ENCODE measurements at regions not wholly inside any gene's neighbourhood (a gene's known extent, or its start where the extent isn't known, plus 50 kb on each side); places are given as distances from the start of the nearest gene placed in this dataset.

- H3K9me3 ChIP-seq (replicated peaks; ENCODE audit: control insufficient read depth, insufficient read depth, low read depth, low read length) = no peaks in the 10 kb centered on the region
- no peaks in the 10 kb centered on the region for H3K27me3 ChIP-seq (ENCODE audit: control insufficient read depth in 2 of 2, insufficient read depth in 2 of 2, low read length in 2 of 2)
- FAIRE-seq = no peak
- H3K4me3 ChIP-seq = no peak overlapping the region
- DNase-seq (ENCODE audit: extremely low read depth in 1 of 4, low spot score in 3 of 4) = no peak
- WGBS (ENCODE audit: insufficient coverage, low coverage, missing lambda C conversion rate) = 0% methylated on average over 3 of the region's 3 CpGs
- H3K9ac ChIP-seq (ENCODE audit: insufficient read depth in 1 of 2, low read depth in 2 of 2, low read length in 2 of 2) = no peak overlapping the region
- H3K4me1 ChIP-seq (replicated peaks in 1 of 2; ENCODE audit: control insufficient read depth in 2 of 2, insufficient read depth in 2 of 2, low read length in 2 of 2) = no peaks in the 10 kb centered on the region
- TF ChIP-seq ZNF449 (CRISPR knock-in tag; IDR thresholded peaks at IDR 0.05) (no peak), ZNF146 (CRISPR knock-in tag; IDR thresholded peaks at IDR 0.05; ENCODE audit: unreplicated experiment) (no peak), POLR3G (IDR thresholded peaks at IDR 0.05; ENCODE audit: extremely low read depth, insufficient read length, insufficient replicate concordance) (no peak), HNRNPH1 (optimal IDR thresholded peaks at IDR 0.05; ENCODE audit: low read depth, low read length) (no peak), MCM7 (IDR thresholded peaks at IDR 0.05) (no peak), FOXA1 (IDR thresholded peaks at IDR 0.05; ENCODE audit: borderline replicate concordance) (no peak), MNT (conservative IDR thresholded peaks at IDR 0.05) (no peak), ETV6 (IDR thresholded peaks at IDR 0.05; ENCODE audit: borderline replicate concordance in 1 of 2, low read depth in 2 of 2, low read length in 1 of 2) (no peak), ETV6 (CRISPR knock-in tag; IDR thresholded peaks at IDR 0.05; ENCODE audit: borderline replicate concordance) (no peak), RBM17 (IDR thresholded peaks at IDR 0.05; ENCODE audit: borderline replicate concordance, low read depth, low read length) (no peak), PHF8 (IDR thresholded peaks at IDR 0.05; ENCODE audit: borderline replicate concordance, low read length) (no peak), HDGF (IDR thresholded peaks at IDR 0.05) (no peak)
- TF ChIP-seq, protein P1, sequence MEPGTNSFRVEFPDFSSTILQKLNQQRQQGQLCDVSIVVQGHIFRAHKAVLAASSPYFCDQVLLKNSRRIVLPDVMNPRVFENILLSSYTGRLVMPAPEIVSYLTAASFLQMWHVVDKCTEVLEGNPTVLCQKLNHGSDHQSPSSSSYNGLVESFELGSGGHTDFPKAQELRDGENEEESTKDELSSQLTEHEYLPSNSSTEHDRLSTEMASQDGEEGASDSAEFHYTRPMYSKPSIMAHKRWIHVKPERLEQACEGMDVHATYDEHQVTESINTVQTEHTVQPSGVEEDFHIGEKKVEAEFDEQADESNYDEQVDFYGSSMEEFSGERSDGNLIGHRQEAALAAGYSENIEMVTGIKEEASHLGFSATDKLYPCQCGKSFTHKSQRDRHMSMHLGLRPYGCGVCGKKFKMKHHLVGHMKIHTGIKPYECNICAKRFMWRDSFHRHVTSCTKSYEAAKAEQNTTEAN (CRISPR knock-in tag; IDR thresholded peaks at IDR 0.05) = no peak
- TF ChIP-seq, protein P2, sequence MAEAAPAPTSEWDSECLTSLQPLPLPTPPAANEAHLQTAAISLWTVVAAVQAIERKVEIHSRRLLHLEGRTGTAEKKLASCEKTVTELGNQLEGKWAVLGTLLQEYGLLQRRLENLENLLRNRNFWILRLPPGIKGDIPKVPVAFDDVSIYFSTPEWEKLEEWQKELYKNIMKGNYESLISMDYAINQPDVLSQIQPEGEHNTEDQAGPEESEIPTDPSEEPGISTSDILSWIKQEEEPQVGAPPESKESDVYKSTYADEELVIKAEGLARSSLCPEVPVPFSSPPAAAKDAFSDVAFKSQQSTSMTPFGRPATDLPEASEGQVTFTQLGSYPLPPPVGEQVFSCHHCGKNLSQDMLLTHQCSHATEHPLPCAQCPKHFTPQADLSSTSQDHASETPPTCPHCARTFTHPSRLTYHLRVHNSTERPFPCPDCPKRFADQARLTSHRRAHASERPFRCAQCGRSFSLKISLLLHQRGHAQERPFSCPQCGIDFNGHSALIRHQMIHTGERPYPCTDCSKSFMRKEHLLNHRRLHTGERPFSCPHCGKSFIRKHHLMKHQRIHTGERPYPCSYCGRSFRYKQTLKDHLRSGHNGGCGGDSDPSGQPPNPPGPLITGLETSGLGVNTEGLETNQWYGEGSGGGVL (CRISPR knock-in tag; IDR thresholded peaks at IDR 0.05) = no peak
- in situ Hi-C loops (cut with MboI) = no loop called here
- CTCF ChIA-PET (ENCODE audit: low intra/inter-chr PET ratio) = no interaction called here
- no peak overlapping the region for H3K4me2 ChIP-seq (ENCODE audit: insufficient read depth, low read length)
- H2AFZ ChIP-seq (ENCODE audit: low read depth, low read length) = no peak overlapping the region
- no peaks in the 10 kb centered on the region for H4K20me1 ChIP-seq (replicated peaks; ENCODE audit: control insufficient read depth, insufficient read depth, low read length)
- BruUV-seq (replicated peaks) = no TSS peak
- H3K27ac ChIP-seq (ENCODE audit: extremely low read depth, low read depth, low read length) = no peak overlapping the region
- POLR2A ChIA-PET = no interaction called here
- no peaks in the 10 kb centered on the region for H3K36me3 ChIP-seq (ENCODE audit: control insufficient read depth, insufficient read depth, low read length)
- no peaks in the 10 kb centered on the region for H3K79me2 ChIP-seq (ENCODE audit: control insufficient read depth, insufficient read depth, low read length)
- ATAC-seq = no peak
- no peaks in the 10 kb centered on the region for H3K9me1 ChIP-seq (ENCODE audit: control insufficient read depth, insufficient read depth, low read length)
- intact Hi-C loops (cut with micrococcal nuclease) = no loop called here
Observed at GRCh38 chr17:14719942-14720341, 419.1 kb downstream of the HS3ST3B1 start.
